ENCODE measurements at regions not wholly inside any gene's neighbourhood (a gene's known extent, or its start where the extent isn't known, plus 50 kb on each side); places are given as distances from the start of the nearest gene placed in this dataset.

DNA sequence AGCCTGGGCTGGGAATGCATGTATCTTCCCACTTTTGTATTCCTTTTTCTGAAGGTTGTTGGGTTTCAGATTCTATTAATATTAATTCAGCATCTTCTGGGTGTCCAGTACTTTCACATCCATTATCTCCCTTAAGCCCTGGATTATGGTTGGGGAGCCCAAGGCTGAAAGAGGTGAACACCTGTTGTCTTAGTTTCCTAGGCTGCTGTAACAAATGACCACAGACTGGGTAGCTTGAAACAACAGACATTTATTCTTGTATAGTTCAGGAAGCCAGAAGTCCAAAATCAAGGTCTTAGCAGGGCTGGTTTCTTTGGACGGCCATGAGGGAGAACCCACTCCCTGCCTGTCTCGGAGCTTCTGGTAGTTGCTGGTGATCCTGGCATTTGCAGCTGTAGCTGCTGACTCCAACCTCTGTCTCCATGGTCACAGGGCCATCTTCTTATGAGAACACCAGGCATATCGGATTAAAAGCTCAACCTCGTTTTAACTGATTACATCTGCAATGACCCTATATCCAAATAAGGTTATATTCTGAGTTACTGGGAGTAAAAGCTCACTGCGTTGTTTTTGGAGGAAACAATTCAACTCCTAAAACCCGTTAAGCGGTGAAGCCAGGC, 68.2 kb upstream of the CLMN start:
- FAIRE-seq: no peak
- no peak for DNase-seq (ENCODE audit: low spot score)

- FAIRE-seq (no peak), DNase-seq (ENCODE audit: low spot score) (no peak)
Measured at GRCh38 chr14:95386536-95387095, 66.9 kb upstream of the CLMN start.

- no peak for FAIRE-seq
- no peak for DNase-seq (ENCODE audit: low spot score)
Measured at GRCh38 chr14:95385701-95386100, 66.0 kb upstream of the CLMN start.

GRCh38 chr14:95382747-95383146, 63.0 kb upstream of the CLMN start:
- no peak for FAIRE-seq
- no peak for DNase-seq (ENCODE audit: low spot score)

DNA sequence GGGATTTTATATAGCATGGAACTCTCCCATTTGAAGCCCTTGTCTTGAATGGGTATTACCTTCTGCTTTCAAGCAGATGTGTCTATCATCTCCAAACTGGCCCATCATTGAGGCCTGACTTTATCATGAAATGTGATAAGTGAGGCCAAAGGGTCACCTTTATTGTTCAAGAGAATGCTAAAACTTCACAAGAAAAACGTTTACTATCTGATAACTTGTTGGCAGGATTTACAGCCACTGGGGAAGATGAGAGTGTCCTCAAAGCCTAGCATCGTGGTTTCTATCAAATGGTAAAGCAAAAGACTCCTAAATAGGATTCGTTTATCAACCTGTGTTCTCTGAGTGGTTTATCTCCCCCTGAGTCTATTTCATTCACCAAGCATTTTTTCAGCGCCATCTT, 62.0 kb upstream of the CLMN start:
- DNase-seq (ENCODE audit: low spot score) (no peak), FAIRE-seq (no peak)

GRCh38 chr14:95380350-95381042, 60.8 kb upstream of the CLMN start:
- no peak for DNase-seq (ENCODE audit: low spot score)
- no peak for FAIRE-seq

- DNase-seq (ENCODE audit: low spot score) (no peak), FAIRE-seq (no peak)
Measured at GRCh38 chr14:95379634-95380033, 59.9 kb upstream of the CLMN start.

GRCh38 chr14:95375539-95376109, 55.9 kb upstream of the CLMN start:
- no peak for FAIRE-seq
- DNase-seq (ENCODE audit: low spot score): no peak

DNA sequence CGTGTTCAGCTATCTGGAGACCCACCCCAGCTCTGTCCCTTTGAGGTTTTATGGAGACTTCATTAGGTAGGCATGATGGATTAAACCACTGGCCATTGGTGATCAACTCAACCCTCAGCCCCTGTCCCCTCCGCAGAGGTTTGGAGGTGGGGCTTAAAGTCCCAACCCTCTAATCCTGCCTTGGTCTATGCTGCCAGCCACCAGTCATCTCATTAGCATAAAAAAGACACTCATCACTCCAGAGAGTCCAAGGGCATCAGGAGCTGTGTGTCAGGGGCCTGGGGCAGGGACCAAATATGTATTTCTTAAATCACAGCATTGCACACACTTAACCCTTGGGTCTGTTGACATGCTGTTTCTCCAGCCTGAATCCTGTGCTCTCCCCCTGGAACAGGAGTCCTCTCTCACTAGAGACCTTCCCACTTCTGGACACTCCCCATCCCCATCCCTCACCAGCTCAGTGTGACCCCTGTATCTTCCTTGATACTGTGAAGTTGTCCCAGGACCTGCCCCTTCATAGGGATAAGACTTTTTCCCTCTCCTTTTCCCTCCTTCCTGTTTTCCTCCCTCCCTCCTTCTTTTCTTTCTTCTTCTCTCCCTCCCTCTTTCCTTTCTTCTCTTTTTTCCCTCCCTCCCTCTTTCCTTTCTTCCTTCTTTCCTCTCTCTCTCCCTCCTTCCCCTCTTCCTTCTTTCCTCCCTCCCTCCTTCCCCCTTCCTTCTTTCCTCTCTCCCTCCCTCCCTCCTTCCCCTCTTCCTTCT, 54.7 kb upstream of the CLMN start:
- FAIRE-seq (no peak), DNase-seq (ENCODE audit: low spot score) (no peak)

GRCh38 chr14:95370076-95370475, 50.4 kb upstream of the CLMN start:
- DNase-seq (ENCODE audit: low spot score) (no peak), FAIRE-seq (no peak)

Data from RCC 7860 (cell line).